ENCODE measurements at regions not wholly inside any gene's neighbourhood (a gene's known extent, or its start where the extent isn't known, plus 50 kb on each side); places are given as distances from the start of the nearest gene placed in this dataset.

- no peak for TF ChIP-seq CTCF (conservative IDR thresholded peaks at IDR 0.05; ENCODE audit: low read depth, low read length)
- no peak for TF ChIP-seq EZH2 (IDR thresholded peaks at IDR 0.05; ENCODE audit: borderline replicate concordance, low read depth, low read length, poor library complexity, severe bottlenecking)
Measured at GRCh38 chr5:5828619-5829018, 406.1 kb downstream of the ICE1 start.
